PC-3 (cell line): ENCODE measurements at regions not wholly inside any gene's neighbourhood (a gene's known extent, or its start where the extent isn't known, plus 50 kb on each side); places are given as distances from the start of the nearest gene placed in this dataset.

Experiments used
- ATAC-seq: fragments of 200-7000 bp; cut with Tn5 transposase; 2 replicates; pipeline ENCODE4 v1.9.1; 2020; ENCODE audit warnings: mild to moderate bottlenecking, moderate library complexity
- BruUV-seq: library from RNA; stranded (reverse); fragments of 400-500 nt; replicated peaks from 2 replicates; lab custom pipeline; 2021; lab: Mats Ljungman, UMichigan
- CTCF ChIA-PET: fragments of 300-600 bp; sonication (Branson Sonifier 250); formaldehyde crosslinking; loops from one replicate; lab custom pipeline; 2022; ENCODE audit warnings: antibody characterized with exemption; lab: Charles Lee
- POLR2A ChIA-PET: fragments of 300-600 bp; sonication (Branson Sonifier 250); formaldehyde crosslinking; loops from one replicate; lab custom pipeline; 2022; ENCODE audit warnings: antibody characterized with exemption; ENCODE audit not compliant: unreplicated experiment; lab: Charles Lee
- DNase-seq: peaks from one replicate; pipeline ENCODE4 v3.0.0-alpha.2; 2015
- H2AFZ ChIP-seq: fragments of 300-600 bp; sonication (generic); 2 replicates; pipeline ENCODE4 v1.6.0; 2016; ENCODE audit warnings: antibody characterized with exemption, low read length
- H3F3A ChIP-seq: fragments of 300-600 bp; sonication (generic); one replicate; pipeline ENCODE4 v1.6.0; 2017; ENCODE audit warnings: antibody characterized with exemption, low read length, control low read depth, mild to moderate bottlenecking; ENCODE audit not compliant: unreplicated experiment
- H3K27ac ChIP-seq: fragments of 300-600 bp; sonication (generic); 2 replicates; pipeline ENCODE4 v1.5.1; 2016; ENCODE audit warnings: mild to moderate bottlenecking, low read length
- H3K27me3 ChIP-seq: fragments of 300-600 bp; sonication (generic); 2 replicates; pipeline ENCODE4 v1.6.1; 2016; ENCODE audit warnings: low read length, mixed read lengths
- H3K36me3 ChIP-seq: fragments of 300-600 bp; sonication (generic); 2 replicates; pipeline ENCODE4 v1.6.1; 2016; ENCODE audit warnings: low read depth, mixed run types, low read length, mixed read lengths
- H3K4me1 ChIP-seq: fragments of 300-600 bp; sonication (generic); 2 replicates; pipeline ENCODE4 v1.5.1; 2016; ENCODE audit warnings: low read length; ENCODE audit not compliant: insufficient read depth
- H3K4me2 ChIP-seq: fragments of 300-600 bp; sonication (generic); 2 replicates; pipeline ENCODE4 v1.6.0; 2016; ENCODE audit warnings: low read length
- H3K4me3 ChIP-seq: fragments of 300-600 bp; sonication (generic); 2 replicates; pipeline ENCODE4 v1.5.1; 2016; ENCODE audit warnings: mild to moderate bottlenecking, low read length, mixed read lengths
- H3K79me2 ChIP-seq: fragments of 300-600 bp; sonication (generic); 2 replicates; pipeline ENCODE4 v1.6.1; 2017; ENCODE audit warnings: low read length, mixed read lengths
- H3K9ac ChIP-seq: fragments of 300-600 bp; sonication (generic); 2 replicates; pipeline ENCODE4 v1.6.0; 2016; ENCODE audit warnings: mild to moderate bottlenecking, low read length
- H3K9me2 ChIP-seq: fragments of 300-600 bp; sonication (generic); replicated peaks from 2 replicates; pipeline ENCODE4 v1.6.1; 2016; ENCODE audit warnings: mixed run types, low read length, mixed read lengths
- H3K9me3 ChIP-seq: fragments of 300-600 bp; sonication (generic); 2 replicates; pipeline ENCODE4 v1.6.1; 2016; ENCODE audit warnings: low read length, mixed read lengths
- H4K20me1 ChIP-seq: fragments of 300-600 bp; sonication (generic); 2 replicates; pipeline ENCODE4 v1.6.1; 2016; ENCODE audit warnings: low read length, mixed read lengths
- EZH2 ChIP-seq: fragments of 300-600 bp; sonication (generic); IDR thresholded peaks from one replicate; pipeline ENCODE4 v1.6.1; 2017; ENCODE audit warnings: antibody characterized with exemption, mild to moderate bottlenecking, low read length; ENCODE audit not compliant: unreplicated experiment
- EZH2phosphoT487 ChIP-seq: fragments of 300-600 bp; sonication (generic); IDR thresholded peaks from 2 replicates; pipeline ENCODE4 v1.6.1; 2018; ENCODE audit warnings: mild to moderate bottlenecking, antibody characterized with exemption, low read length, borderline replicate concordance
- intact Hi-C: fragments of 100-400 bp; cut with micrococcal nuclease; formaldehyde crosslinking; loops from 2 replicates; pipeline ENCODE4 v1.9.0; 2023
- TF ChIP-seq, protein P1 (sequence below): fragments of 300-600 bp; sonication (generic); conservative IDR thresholded peaks from 2 replicates; pipeline ENCODE4 v1.5.1; 2017; ENCODE audit warnings: antibody characterized with exemption, low read depth, mild to moderate bottlenecking, low read length

DNA sequence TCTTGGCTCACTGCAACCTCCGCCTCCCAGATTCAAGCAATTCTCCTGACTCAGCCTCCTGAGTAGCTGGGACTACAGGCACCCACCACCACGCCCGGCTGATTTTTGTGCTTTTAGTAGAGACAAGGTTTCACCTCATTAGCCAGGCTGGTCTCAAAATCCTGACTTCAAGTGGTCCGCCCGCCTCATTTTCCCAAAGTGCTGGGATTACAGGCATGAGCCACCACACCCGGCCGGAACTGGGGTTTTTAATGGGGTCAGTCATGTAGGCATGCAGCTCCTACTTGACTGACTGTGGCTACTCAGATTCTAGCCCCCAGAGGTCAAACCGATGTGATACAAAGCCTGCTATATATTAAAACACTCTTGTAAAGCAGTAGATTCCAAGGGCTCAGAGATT is 631.7 kb downstream of the MAT2B start:
- no peaks in the 10 kb centered on the region for H3K36me3 ChIP-seq
- no peaks in the 10 kb centered on the region for H3K9me3 ChIP-seq
- H2AFZ ChIP-seq, result no peak overlapping the region
- H3K9ac ChIP-seq, result no peak overlapping the region
- no peak overlapping the region for H3K4me2 ChIP-seq
- no TSS peak for BruUV-seq
- no peaks in the 10 kb centered on the region for H3K9me2 ChIP-seq
- no peaks in the 10 kb centered on the region for H3K27me3 ChIP-seq
- H3F3A ChIP-seq, result no peaks in the 10 kb centered on the region
- H3K27ac ChIP-seq, result no peak overlapping the region
- ChIA-PET CTCF (no interaction called here), POLR2A (no interaction called here)
- ATAC-seq (no peak), DNase-seq (no peak)
- intact Hi-C loops, result no loop called here
- no peak overlapping the region for H3K4me3 ChIP-seq
- no peaks in the 10 kb centered on the region for H4K20me1 ChIP-seq
- no peaks in the 10 kb centered on the region for H3K79me2 ChIP-seq
- TF ChIP-seq EZH2phosphoT487, result no peak
- no peak for TF ChIP-seq EZH2
- TF ChIP-seq, protein P1, sequence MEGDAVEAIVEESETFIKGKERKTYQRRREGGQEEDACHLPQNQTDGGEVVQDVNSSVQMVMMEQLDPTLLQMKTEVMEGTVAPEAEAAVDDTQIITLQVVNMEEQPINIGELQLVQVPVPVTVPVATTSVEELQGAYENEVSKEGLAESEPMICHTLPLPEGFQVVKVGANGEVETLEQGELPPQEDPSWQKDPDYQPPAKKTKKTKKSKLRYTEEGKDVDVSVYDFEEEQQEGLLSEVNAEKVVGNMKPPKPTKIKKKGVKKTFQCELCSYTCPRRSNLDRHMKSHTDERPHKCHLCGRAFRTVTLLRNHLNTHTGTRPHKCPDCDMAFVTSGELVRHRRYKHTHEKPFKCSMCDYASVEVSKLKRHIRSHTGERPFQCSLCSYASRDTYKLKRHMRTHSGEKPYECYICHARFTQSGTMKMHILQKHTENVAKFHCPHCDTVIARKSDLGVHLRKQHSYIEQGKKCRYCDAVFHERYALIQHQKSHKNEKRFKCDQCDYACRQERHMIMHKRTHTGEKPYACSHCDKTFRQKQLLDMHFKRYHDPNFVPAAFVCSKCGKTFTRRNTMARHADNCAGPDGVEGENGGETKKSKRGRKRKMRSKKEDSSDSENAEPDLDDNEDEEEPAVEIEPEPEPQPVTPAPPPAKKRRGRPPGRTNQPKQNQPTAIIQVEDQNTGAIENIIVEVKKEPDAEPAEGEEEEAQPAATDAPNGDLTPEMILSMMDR, result no peak
- no peaks in the 10 kb centered on the region for H3K4me1 ChIP-seq

DNA sequence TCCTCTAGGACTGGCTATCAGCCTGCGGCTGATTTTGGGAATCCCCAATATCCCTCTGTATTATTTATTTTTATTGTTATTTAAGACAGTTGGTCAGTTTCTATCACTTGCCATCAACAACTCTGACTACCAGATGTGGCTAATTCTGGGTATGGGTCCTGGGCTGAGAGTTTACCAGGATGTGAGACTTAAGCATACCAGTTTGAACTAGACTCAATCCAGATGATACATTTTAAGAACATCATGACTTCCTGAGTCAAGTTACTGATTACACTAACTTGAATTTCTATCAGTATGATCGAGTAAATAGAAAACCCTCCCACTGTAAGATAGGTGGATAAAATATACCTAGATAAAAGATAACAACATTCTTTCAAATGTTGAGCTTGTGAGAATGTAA is 634.0 kb downstream of the MAT2B start:
- intact Hi-C loops, result no loop called here
- Histone ChIP-seq H3K9me2 (no peaks in the 10 kb centered on the region), H3K27ac (no peak overlapping the region), H4K20me1 (no peaks in the 10 kb centered on the region), H3K9ac (no peak overlapping the region), H3K79me2 (no peaks in the 10 kb centered on the region), H3K36me3 (no peaks in the 10 kb centered on the region), H2AFZ (no peak overlapping the region), H3K4me1 (no peaks in the 10 kb centered on the region), H3K4me3 (no peak overlapping the region), H3K27me3 (no peaks in the 10 kb centered on the region), H3K9me3 (no peaks in the 10 kb centered on the region), H3F3A (no peaks in the 10 kb centered on the region), H3K4me2 (no peak overlapping the region)
- no peak for ATAC-seq
- TF ChIP-seq, protein P1, result no peak
- TF ChIP-seq EZH2phosphoT487 (no peak), EZH2 (no peak)
- POLR2A ChIA-PET, result no interaction called here
- CTCF ChIA-PET, result no interaction called here
- no TSS peak for BruUV-seq
- DNase-seq, result no peak

DNA sequence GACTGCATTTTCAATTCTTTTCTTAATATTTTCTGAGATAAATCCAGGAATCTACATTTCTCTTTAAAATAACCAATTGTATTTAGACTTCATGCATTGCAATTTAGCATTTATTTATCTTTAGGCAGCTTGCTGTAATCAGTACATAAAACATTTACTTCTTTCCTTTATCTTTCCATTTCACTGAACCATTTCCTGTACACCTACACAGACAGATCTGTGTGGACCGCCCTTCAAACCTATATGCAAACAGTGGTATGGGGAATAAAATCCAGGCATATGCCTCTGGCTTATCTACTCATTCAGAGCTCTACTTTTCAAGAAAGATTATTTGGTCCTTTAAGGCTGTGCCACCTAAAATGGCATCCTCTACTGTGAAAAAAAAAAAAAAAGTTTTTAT is 640.0 kb downstream of the MAT2B start:
- Histone ChIP-seq H4K20me1 (no peaks in the 10 kb centered on the region), H3K4me2 (no peak overlapping the region), H3K9ac (no peak overlapping the region), H3K27ac (no peak overlapping the region), H3K9me2 (no peaks in the 10 kb centered on the region), H3K4me1 (no peaks in the 10 kb centered on the region), H2AFZ (no peak overlapping the region), H3K36me3 (no peaks in the 10 kb centered on the region), H3K79me2 (no peaks in the 10 kb centered on the region), H3K9me3 (peaks cover 3% of the 10 kb centered on the region; the same call in 1 of the 2 replicates), H3F3A (no peaks in the 10 kb centered on the region), H3K4me3 (no peak overlapping the region), H3K27me3 (no peaks in the 10 kb centered on the region)
- no peak for DNase-seq
- ATAC-seq, result no peak
- BruUV-seq, result no TSS peak
- intact Hi-C loops, result no loop called here
- TF ChIP-seq EZH2phosphoT487 (no peak), EZH2 (no peak)
- TF ChIP-seq, protein P1, result no peak
- POLR2A ChIA-PET, result no interaction called here
- CTCF ChIA-PET, result no interaction called here
